Anterior cingulate cortex (tissue), 58 donors: ENCODE measurements at regions not wholly inside any gene's neighbourhood (a gene's known extent, or its start where the extent isn't known, plus 50 kb on each side); places are given as distances from the start of the nearest gene placed in this dataset.

Experiments used
- DNase-seq, 58 donors: peaks; one replicate each; lab custom pipeline; 2025; lab: John Stamatoyannopoulos, UW

DNA sequence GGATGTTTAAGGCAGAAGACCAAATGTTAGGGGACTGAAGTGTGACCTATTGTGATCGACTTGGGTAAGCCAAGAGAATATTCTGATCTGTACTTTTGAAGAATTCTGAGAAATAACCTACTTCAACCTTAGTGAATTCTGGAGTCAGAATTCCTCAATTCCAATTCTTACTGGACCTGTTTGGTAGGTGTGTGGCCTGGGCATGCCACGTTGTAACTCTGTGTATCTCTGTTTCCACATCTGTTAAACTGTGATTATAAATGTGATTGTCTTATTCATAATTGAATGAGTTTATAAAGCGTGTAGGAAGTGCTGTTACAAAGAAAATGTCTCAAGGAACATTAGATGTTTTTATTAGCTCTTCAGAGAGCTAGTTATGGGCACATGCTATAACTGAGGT lies 64.5 kb downstream of the TUSC1 start:
- DNase-seq = no peak

DNA sequence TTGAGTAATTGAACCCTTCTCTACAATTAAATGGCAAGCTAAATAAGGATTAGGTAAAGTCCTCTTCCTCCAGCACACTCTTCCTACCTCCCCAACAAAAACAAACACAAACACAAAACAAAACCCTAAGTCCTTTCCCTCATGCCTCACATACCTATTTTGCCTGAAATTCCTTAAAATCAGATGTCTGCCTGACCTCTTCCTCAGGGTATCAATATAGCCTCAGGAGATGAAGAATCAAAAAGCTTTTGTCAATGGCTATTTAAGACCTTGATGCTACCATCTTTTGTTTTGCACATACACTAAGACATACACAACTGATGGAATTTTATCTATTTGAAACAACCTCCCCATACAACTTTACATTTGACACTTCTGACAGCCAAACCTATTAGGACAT lies 75.1 kb downstream of the TUSC1 start:
- DNase-seq = no peak

DNA sequence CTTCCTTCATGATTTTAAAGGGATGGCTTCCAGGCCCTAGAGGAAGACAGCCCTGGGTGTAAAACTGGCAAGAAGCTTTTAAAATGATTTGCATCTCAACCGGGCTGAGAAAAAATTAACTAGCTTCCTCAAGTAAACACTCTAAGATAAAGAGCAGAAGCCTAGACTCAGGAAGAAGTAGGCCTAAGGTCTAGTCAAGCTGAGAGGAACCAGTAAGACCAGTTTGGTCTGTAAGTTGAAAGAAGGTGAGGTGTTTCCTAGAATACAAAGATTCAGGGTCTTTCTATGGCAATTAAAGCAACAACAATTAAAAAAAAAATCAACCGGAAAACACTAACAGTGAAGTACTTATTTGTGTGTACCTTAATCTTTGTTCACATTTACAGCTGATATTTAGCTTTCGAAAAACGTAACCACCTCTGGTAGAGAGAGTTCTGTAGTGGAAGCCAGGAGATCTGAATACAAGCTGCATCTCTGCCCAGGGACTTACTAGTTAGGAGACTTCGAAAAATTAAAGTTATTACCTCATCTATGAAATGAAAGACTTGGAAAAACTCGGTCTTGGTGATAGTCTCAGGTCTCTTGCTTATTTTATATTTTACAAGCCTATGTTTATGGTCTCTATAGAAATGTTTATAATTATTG lies 75.7 kb downstream of the TUSC1 start:
- DNase-seq = no peak

DNA sequence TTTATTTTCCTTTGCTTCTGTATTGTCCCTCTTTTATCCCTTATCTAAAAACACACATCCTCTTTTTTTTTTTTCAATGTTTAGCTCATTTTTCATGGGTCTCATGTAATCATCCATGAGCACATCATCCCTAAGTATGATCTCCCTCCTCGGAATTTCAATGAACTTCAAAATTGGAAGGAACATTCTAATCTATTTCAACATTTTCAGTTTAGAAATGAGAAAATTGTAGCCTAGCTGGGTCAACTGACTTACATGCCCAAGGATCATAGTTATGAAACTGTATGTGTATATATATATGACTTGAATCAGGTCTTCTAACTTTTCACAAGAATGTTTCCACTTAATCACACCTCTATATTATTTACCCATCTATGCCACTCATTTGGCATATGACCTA lies 77.7 kb downstream of the TUSC1 start:
- no peak for DNase-seq

DNA sequence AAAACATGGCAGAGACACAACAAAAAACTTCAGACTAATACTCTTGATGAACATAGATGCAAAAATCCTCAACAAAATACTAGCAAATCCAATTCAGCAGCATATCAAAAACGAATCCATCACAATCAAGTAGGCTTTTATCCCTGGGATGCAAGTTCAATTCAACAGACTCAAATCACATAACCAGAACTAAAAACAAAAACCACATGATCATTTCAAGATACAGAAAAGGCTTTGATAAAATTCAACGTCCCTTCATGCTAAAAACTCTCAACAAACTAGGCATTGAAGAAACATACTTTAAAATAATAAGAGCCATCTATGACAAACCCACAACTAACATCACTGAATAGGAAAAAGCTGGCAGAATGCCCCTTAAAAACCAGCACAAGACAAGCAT lies 93.6 kb downstream of the TUSC1 start:
- DNase-seq = no peak

DNA sequence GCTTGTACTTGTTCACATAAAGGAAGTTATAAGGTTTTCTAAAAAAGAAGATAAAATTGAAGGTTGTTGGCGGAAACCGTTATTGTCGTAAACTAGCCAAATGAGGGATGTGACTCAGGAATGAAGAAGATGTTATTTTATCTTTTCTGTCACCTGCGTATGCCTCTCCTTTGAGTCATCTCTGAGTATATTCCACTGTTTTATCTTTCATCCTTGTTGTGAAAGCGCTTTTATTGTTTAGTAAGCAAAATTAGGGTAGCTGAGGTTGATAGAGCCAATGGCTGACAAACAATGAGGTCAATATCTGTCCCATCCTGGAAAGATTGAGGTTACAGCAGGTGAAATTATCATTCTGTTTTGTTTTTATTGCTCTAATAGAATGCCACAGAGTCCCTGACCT lies 105.0 kb downstream of the TUSC1 start:
- no peak for DNase-seq

DNA sequence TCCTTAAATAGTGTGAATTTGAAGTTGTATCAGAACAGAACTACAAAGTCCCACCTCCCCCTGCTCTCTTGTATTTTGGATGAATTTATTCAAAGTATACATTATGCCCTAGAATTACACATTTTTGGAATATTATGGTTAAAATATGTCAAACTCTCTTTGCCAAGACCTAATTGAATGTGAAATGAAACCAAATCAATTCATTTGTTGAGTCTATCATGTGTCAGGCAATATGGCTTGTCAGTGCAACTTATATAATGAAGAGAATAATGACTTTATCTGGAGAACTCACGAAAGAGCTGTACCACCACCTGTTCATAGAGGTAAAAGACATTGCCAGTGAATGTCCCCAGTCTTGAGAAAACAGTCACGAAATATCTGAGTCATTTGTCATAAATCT lies 106.8 kb downstream of the TUSC1 start:
- no peak for DNase-seq

DNA sequence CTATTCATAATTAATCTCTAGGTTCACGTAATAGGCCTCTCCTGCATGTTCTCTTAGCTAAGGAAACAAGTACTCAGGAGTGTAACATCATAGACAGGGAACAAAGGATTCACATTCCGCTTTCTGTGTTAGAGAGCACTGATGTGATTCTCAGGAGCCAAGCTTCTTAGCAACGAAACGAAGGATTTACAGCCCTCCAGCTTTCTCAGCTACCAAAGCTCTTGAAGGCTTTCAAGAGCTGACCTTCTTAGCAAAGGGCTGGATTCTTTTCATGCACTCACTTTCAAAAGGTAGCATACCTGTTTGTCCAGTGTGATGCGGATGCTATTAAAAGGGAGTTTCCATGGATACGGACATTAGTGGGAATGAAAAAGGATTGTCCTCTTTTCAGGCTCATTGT lies 107.4 kb downstream of the TUSC1 start:
- DNase-seq = no peak

DNA sequence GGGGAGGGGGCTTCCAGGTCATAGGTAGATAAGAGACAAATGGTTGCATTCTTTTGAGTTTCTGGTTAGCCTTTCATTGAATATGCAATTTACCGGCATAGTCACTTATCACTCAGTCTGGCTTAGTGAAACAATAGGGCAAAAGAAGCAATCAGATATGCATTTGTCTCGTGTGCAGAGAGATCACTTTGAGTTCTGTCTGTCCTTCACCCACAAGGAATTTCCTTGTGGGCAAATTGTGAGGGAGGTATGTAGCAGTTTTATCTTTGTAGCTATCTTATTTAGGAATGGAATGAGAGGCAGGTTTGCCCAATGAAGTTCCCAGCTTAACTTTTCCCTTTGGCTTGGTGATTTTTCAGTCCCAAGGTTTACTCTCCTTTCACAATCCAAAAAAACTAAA lies 116.1 kb downstream of the TUSC1 start:
- DNase-seq = no peak

DNA sequence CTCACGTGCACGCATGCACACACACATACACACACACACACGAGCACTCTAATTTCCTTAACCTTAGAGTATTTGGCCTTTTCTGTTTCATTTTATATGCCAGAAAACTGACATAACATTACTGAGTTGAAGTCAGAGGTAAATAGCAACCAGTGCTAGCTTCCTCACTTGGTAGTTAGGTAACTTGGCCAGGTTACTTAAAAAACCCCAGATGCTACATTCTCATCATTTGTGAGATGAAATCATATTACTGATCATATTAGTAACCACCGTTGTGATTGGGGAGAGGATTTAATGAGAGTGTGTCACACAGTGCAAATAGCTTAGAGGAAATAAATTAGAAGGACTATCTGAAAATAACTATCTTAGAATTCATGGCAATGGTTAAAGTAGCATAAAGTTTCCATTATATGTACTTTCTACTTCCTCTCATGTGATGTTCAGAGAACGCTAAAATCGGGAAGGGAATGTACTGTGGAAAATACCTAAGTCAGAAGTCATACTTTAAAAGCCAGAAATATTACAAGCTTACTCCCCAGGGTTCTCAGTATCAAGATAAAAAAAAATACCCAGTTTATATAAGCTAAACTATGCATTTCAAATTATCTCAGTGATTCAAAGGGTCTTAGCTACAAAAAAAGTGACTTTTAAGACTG lies 120.5 kb downstream of the TUSC1 start:
- no peak for DNase-seq

DNA sequence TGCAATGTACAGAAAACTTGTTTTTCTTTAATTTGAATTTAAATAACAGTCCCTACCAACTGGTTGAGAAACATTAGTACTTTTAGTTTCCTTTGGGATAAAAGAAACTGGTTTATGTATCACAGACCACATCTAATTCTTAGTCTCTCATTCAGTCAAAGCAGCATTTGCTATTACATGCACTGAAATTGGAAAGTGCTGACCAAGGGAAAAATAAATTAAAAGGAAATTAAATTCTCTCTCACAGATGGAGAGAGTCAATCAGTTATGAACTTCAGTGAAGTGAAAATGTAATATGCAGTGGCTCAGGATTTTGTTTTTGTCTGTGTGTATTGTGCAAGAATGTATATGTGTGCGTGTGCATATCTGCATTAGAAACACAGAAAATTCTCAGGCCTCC lies 121.7 kb downstream of the TUSC1 start:
- DNase-seq = no peak

DNA sequence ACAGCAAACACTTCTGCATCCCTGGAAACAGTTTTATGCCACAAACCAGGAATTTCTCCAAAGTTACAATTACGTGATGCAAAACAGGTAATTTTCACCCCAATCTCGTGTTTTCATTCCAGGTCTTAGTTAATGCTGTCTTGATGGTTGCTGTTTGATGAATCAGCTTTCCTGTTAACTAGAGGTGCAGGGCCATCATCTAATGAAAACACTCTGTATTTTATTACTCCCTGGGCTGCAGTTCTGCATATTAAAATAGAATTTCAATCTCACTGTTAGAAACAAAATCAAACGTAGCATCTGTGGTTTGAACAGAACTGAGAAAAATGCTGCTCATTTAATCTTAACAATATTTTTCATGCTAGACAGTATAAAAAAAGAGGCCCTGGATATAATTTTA lies 129.4 kb downstream of the TUSC1 start:
- DNase-seq = no peak

DNA sequence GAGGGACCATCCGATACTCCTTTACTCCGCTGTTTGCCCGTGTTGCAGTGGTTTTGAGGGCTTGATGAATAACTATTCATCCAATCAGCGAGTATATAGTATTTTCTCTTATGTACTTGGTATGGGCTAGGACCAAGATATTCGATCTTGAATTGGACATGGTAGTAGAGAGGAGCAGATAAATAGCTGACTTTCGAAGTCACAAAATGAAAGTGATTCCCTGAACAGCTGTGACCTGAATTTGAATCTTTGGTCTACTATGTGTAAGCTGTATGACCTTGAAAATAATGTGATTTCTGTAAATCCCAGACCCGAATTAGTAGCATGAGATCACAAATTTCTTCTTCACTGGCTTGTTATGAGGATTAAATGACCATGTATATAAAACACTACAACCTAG lies 134.4 kb downstream of the TUSC1 start:
- no peak for DNase-seq

DNA sequence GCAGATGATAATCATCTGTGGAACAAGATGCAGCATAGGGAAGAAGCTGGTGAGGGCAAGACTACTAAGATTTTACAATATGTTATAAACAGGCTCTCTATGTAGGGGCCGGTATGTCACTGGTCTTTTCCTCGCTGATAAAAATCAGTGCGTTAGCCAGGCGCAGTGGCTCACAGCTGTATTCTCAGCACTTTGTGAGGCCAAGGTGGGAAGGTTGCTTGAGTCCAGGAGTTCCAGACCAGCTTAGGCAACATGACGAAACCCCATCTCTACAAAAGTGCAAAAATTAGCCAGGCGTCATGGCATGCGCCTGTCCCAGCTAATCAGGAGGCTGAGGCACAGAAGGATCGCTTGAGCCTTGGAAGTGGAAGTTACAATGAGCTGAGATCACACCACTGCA lies 135.9 kb downstream of the TUSC1 start:
- DNase-seq = no peak

DNA sequence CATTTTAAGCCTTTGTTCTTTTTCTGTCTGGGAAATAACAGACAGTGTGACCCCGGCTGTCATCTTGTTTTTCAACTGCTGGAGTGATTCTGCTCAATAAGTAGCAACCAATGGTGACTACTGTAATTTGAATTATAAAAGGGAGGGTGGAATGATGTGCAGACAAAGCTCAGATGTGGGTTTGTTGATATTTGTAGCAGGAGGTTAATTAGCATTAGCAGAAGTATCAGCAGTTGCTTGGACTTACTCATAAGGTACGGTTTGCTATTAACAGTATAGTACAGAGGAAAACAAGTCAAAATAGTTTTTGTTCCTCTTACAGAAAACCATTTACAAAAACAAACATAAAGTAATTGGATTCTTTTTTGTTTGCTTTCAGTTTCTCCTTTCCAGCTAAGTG lies 140.4 kb downstream of the TUSC1 start:
- DNase-seq = no peak

DNA sequence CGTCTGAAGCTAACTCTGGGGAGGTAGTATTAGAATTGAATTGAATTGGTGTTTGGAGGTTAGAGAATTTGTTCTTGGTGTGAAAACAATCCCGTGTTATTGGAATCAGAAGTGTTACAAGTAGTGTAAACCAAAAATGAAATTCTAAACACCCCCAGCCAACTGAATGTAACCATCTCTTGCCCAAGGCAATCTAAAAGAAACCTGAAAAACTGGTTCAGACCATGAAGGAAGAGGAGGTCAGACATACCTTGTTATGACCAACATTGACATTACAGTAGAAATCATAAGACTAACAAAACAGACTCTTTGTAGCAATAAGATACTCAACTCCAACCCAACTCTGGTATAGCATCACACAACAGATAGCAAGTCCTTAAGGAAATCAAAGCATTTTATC lies 159.0 kb downstream of the TUSC1 start:
- DNase-seq = no peak

DNA sequence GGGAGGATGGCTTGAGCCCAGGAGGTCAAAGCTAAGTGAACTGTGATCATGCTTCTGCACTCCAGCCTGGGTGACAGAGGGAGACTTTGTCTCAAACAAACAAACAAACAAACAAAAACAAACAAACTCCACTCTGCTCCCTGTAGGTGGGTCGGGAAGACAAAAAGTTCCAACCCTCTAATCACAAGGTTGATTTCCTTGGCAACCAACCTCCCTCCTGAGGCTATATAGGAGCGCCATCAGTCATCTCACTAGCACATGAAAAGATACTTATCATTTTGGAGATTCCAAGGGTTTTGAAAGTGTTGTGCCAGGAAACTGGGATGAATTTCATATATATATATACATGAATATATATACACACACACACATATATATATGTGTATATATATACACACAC lies 160.5 kb downstream of the TUSC1 start:
- no peak for DNase-seq

DNA sequence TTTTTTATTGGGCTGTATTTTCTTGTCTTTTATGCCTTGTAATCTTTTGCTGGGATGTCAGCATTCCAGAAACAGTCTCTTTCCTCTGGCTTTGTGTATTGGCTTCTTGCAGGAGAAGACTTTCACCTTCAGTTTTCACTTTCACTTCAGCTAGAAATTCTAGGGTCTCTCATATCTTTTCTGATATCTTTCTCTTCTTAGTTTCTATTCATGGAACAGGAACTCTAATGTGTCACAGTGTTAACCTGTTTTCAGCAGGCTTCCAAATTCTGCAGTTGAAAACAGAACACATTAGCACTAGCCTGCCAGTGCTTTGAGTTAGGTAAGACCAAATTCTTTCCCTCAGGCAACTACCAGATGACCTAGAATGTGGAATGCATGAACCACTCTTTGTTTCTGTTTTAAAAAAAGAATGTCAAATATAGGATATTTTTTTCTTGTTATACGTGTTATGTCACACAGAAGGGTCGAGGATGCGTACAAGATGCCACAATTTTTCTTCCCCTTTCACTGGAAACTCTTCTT lies 164.7 kb downstream of the TUSC1 start:
- DNase-seq = no peak

DNA sequence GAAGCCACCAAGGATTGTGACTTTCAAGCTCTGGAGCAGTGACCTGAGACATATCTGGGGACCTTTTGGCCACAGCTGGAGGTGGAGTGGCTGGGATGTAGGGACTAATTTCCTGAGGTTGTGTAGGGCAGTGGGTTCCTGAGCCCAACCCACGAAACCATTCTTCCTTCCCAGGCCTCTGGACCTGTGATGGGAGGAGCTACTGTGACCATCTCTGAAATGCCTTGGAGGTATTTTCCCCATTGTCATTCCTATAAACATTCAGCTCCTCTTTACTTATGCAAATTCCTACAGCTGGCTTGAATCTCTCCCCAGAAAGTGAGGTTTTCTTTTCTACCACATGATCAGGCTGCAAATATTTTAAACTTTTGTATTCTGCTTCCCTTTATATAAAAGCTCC lies 172.6 kb downstream of the TUSC1 start:
- no peak for DNase-seq

DNA sequence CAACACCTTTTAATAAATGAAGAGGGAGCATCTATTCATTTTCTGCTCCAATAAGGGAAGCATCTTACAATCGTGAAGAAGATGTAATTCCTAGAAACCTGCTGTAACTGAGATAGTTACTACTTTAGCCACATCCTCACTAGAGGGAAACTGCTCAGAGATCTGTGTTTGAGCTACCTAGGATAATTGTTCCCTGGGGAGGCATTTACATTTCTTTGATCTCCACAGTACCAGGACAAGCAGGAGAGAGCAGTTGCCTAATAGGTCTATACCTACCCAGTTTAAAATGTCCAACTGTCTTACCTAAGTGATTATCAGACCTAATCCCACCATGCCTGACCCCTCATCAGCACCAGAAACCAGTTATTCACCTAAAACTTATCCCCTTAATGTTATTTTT lies 196.9 kb downstream of the TUSC1 start:
- DNase-seq = no peak

DNA sequence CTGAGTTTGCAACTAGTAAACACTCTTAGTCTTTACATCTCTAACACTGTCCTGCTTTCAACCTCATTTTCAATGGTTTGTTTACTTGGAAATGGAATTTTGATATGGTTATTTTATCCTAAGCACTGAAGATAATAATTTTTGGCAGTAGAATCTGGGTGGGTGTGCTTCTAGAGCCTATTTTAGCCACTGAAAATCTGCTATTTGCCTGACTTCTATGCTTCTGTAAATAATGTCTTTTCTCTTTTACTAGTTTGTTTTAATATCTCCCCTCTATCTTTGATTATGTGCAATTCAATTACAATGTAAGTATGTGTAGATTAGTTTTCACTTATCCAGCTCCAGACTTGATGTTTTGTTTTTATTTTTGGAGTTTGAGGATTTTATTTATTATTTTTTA lies 197.5 kb downstream of the TUSC1 start:
- no peak for DNase-seq

DNA sequence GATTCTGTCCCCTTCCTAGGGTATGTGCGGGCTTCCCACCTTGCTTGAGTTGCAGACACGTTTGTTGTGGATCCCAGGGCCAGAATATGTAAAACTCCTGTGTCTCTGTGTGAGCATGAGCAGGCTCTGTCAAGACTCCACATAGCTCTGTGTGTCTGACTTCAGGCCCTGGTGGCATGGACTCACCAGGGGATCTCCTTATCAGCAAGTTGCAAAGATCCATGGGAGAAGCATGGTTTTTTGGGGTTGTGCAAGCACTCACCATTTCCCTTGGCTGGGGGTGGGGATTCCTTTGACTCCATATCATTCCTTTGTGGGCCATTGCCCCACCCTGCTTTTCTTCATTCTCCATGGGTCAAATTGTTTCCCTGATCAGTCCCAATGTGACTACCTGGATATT lies 205.6 kb downstream of the TUSC1 start:
- no peak for DNase-seq
